ENCODE measurements at regions not wholly inside any gene's neighbourhood (a gene's known extent, or its start where the extent isn't known, plus 50 kb on each side); places are given as distances from the start of the nearest gene placed in this dataset.

GRCh38 chr5:68730979-68731654, 362.7 kb upstream of the SLC30A5 start:
- Mint-ChIP-seq H3K27me3 (ENCODE audit: insufficient read depth, low read depth, poor library complexity) (peaks cover 4% of the 10 kb centered on the region), H3K9me3 (no peaks in the 10 kb centered on the region; the same call in 2 of the 3 replicates), H3K27ac (no peak overlapping the region), H3K4me3 (no peak overlapping the region), H3K36me3 (ENCODE audit: low read depth) (no peaks in the 10 kb centered on the region), H3K4me1 (peaks cover 9% of the 10 kb centered on the region)
- H2AFZ ChIP-seq = peak overlapping the region; percentile 34; the same call in 1 of the 2 replicates
- no peaks in the 10 kb centered on the region for H3K36me3 ChIP-seq (ENCODE audit: insufficient read depth)
- H4K20me1 ChIP-seq (replicated peaks; ENCODE audit: insufficient read depth) = no peaks in the 10 kb centered on the region
- peaks cover 15% of the 10 kb centered on the region for H3K9me2 ChIP-seq (ENCODE audit: insufficient read depth)
- no peak overlapping the region for H3K27ac ChIP-seq (ENCODE audit: low read depth)
- H3K4me3 ChIP-seq = no peak overlapping the region
- H3K27me3 ChIP-seq (ENCODE audit: insufficient read depth) = no peaks in the 10 kb centered on the region
- H3K4me1 ChIP-seq (ENCODE audit: insufficient read depth) = 0 out of 2 replicates have a peak, but pooled peaks cover 12% of the 10 kb centered on the region
- H3K4me2 ChIP-seq = no peak overlapping the region
- ATAC-seq = no peak
- TF ChIP-seq JUNB (IDR thresholded peaks at IDR 0.05; ENCODE audit: unreplicated experiment) (no peak), EZH2 (IDR thresholded peaks at IDR 0.05; ENCODE audit: low read depth, unreplicated experiment) (no peak), STAT1 (IDR thresholded peaks at IDR 0.05; ENCODE audit: unreplicated experiment) (no peak), ZNF331 (CRISPR knock-in tag; IDR thresholded peaks at IDR 0.05; ENCODE audit: low read depth) (no peak), ZNF462 (CRISPR knock-in tag; IDR thresholded peaks at IDR 0.05) (no peak), REST (IDR thresholded peaks at IDR 0.05; ENCODE audit: unreplicated experiment) (no peak), ZNF114 (CRISPR knock-in tag; IDR thresholded peaks at IDR 0.05) (no peak), POLR2AphosphoS5 (IDR thresholded peaks at IDR 0.05; ENCODE audit: low read depth) (no peak), EZH2phosphoT487 (IDR thresholded peaks at IDR 0.05; ENCODE audit: unreplicated experiment) (no peak), CTCF (conservative IDR thresholded peaks at IDR 0.05; ENCODE audit: low read depth in 2 of 2) (no peak), CREB1 (CRISPR knock-in tag; IDR thresholded peaks at IDR 0.05; ENCODE audit: low read depth) (no peak), NANOG (IDR thresholded peaks at IDR 0.05; ENCODE audit: borderline replicate concordance) (no peak)
- TF ChIP-seq, protein P1, sequence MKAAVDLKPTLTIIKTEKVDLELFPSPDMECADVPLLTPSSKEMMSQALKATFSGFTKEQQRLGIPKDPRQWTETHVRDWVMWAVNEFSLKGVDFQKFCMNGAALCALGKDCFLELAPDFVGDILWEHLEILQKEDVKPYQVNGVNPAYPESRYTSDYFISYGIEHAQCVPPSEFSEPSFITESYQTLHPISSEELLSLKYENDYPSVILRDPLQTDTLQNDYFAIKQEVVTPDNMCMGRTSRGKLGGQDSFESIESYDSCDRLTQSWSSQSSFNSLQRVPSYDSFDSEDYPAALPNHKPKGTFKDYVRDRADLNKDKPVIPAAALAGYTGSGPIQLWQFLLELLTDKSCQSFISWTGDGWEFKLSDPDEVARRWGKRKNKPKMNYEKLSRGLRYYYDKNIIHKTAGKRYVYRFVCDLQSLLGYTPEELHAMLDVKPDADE (IDR thresholded peaks at IDR 0.05) = no peak
- H3F3A ChIP-seq (replicated peaks; ENCODE audit: low read depth) = no peaks in the 10 kb centered on the region
- no peaks in the 10 kb centered on the region for H3K79me2 ChIP-seq (replicated peaks; ENCODE audit: insufficient read depth)
- DNase-seq (ENCODE audit: low spot score) = no peak

Measured in GM23338 (cell line).